ENCODE measurements at regions not wholly inside any gene's neighbourhood (a gene's known extent, or its start where the extent isn't known, plus 50 kb on each side); places are given as distances from the start of the nearest gene placed in this dataset.

- intact Hi-C loops (cut with DNase I), result no loop called here
- FAIRE-seq (no peak), DNase-seq (no peak)
- Histone ChIP-seq H3K4me1 (ENCODE audit: control insufficient read depth in 2 of 3, insufficient read depth in 2 of 3, low read depth in 1 of 3, low read length in 3 of 3) (no peaks in the 10 kb centered on the region), H3K9me3 (ENCODE audit: control insufficient read depth in 2 of 3, insufficient read depth in 1 of 3, low read length in 3 of 3) (no peaks in the 10 kb centered on the region), H3K36me3 (ENCODE audit: control insufficient read depth in 2 of 3, insufficient read depth in 3 of 3, low read length in 3 of 3) (no peaks in the 10 kb centered on the region), H3K27me3 (ENCODE audit: control insufficient read depth, insufficient read depth, low read length) (no peaks in the 10 kb centered on the region), H3K9ac (ENCODE audit: low read length in 3 of 3) (no peak overlapping the region), H3K27ac (ENCODE audit: low read depth in 2 of 2, low read length in 2 of 2) (no peak overlapping the region), H3K4me3 (ENCODE audit: low read length in 3 of 3) (no peak overlapping the region)
- TF ChIP-seq, protein P1, sequence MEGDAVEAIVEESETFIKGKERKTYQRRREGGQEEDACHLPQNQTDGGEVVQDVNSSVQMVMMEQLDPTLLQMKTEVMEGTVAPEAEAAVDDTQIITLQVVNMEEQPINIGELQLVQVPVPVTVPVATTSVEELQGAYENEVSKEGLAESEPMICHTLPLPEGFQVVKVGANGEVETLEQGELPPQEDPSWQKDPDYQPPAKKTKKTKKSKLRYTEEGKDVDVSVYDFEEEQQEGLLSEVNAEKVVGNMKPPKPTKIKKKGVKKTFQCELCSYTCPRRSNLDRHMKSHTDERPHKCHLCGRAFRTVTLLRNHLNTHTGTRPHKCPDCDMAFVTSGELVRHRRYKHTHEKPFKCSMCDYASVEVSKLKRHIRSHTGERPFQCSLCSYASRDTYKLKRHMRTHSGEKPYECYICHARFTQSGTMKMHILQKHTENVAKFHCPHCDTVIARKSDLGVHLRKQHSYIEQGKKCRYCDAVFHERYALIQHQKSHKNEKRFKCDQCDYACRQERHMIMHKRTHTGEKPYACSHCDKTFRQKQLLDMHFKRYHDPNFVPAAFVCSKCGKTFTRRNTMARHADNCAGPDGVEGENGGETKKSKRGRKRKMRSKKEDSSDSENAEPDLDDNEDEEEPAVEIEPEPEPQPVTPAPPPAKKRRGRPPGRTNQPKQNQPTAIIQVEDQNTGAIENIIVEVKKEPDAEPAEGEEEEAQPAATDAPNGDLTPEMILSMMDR (IDR thresholded peaks at IDR 0.05; ENCODE audit: borderline replicate concordance, extremely low read depth, insufficient read depth), result no peak
These were observed 113.9 kb upstream of the LMO3 start for GRCh38 chr12:16719713-16720416.

- Histone ChIP-seq H3K27me3 (ENCODE audit: control insufficient read depth, insufficient read depth, low read length) (no peaks in the 10 kb centered on the region), H3K4me3 (ENCODE audit: low read length in 3 of 3) (no peak overlapping the region), H3K4me1 (ENCODE audit: control insufficient read depth in 2 of 3, insufficient read depth in 2 of 3, low read depth in 1 of 3, low read length in 3 of 3) (no peaks in the 10 kb centered on the region), H3K9ac (ENCODE audit: low read length in 3 of 3) (no peak overlapping the region), H3K27ac (ENCODE audit: low read depth in 2 of 2, low read length in 2 of 2) (no peak overlapping the region), H3K36me3 (ENCODE audit: control insufficient read depth in 2 of 3, insufficient read depth in 3 of 3, low read length in 3 of 3) (no peaks in the 10 kb centered on the region), H3K9me3 (ENCODE audit: control insufficient read depth in 2 of 3, insufficient read depth in 1 of 3, low read length in 3 of 3) (no peaks in the 10 kb centered on the region)
- no peak for FAIRE-seq
- TF ChIP-seq, protein P1 (IDR thresholded peaks at IDR 0.05; ENCODE audit: borderline replicate concordance, extremely low read depth, insufficient read depth), result no peak
- no peak for DNase-seq
- intact Hi-C loops (cut with DNase I), result no loop called here
These were observed 111.0 kb upstream of the LMO3 start for GRCh38 chr12:16716928-16717327.

DNA sequence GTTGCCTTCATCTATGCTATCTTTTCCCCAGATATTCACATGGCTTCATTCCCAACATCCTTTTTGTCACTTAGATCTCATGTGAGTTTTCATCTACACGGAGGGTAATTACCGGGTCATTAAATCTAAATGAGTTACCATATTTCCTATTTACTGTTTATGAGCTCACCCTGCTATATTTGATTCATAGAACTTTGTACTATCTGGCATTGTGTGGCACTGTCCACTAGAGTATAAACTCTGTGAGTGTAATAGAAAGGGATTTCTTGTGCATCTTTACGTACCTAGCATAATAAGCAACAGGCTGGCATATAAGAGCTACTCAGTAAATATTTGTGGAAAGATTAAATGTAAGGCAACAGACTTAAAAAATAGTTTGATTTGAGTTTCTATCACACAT is 86.1 kb upstream of the LMO3 start:
- FAIRE-seq, result no peak
- Histone ChIP-seq H3K27ac (ENCODE audit: low read depth in 2 of 2, low read length in 2 of 2) (no peak overlapping the region), H3K27me3 (ENCODE audit: control insufficient read depth, insufficient read depth, low read length) (no peaks in the 10 kb centered on the region), H3K36me3 (ENCODE audit: control insufficient read depth in 2 of 3, insufficient read depth in 3 of 3, low read length in 3 of 3) (no peaks in the 10 kb centered on the region), H3K9ac (ENCODE audit: low read length in 3 of 3) (no peak overlapping the region), H3K4me3 (ENCODE audit: low read length in 3 of 3) (no peak overlapping the region), H3K4me1 (ENCODE audit: control insufficient read depth in 2 of 3, insufficient read depth in 2 of 3, low read depth in 1 of 3, low read length in 3 of 3) (no peaks in the 10 kb centered on the region), H3K9me3 (ENCODE audit: control insufficient read depth in 2 of 3, insufficient read depth in 1 of 3, low read length in 3 of 3) (no peaks in the 10 kb centered on the region)
- TF ChIP-seq, protein P1 (IDR thresholded peaks at IDR 0.05; ENCODE audit: borderline replicate concordance, extremely low read depth, insufficient read depth), result no peak
- intact Hi-C loops (cut with DNase I), result no loop called here
- DNase-seq, result no peak

GRCh38 chr12:16691624-16692023 is 85.7 kb upstream of the LMO3 start:
- FAIRE-seq (no peak), DNase-seq (no peak)
- no peaks in the 10 kb centered on the region for H3K27me3 ChIP-seq (ENCODE audit: control insufficient read depth, insufficient read depth, low read length)
- no peaks in the 10 kb centered on the region for H3K9me3 ChIP-seq (ENCODE audit: control insufficient read depth in 2 of 3, insufficient read depth in 1 of 3, low read length in 3 of 3)
- TF ChIP-seq, protein P1 (IDR thresholded peaks at IDR 0.05; ENCODE audit: borderline replicate concordance, extremely low read depth, insufficient read depth), result no peak
- H3K9ac ChIP-seq (ENCODE audit: low read length in 3 of 3), result no peak overlapping the region
- no peaks in the 10 kb centered on the region for H3K36me3 ChIP-seq (ENCODE audit: control insufficient read depth in 2 of 3, insufficient read depth in 3 of 3, low read length in 3 of 3)
- H3K4me1 ChIP-seq (ENCODE audit: control insufficient read depth in 2 of 3, insufficient read depth in 2 of 3, low read depth in 1 of 3, low read length in 3 of 3), result no peaks in the 10 kb centered on the region
- intact Hi-C loops (cut with DNase I), result no loop called here
- no peak overlapping the region for H3K27ac ChIP-seq (ENCODE audit: low read depth in 2 of 2, low read length in 2 of 2)
- no peak overlapping the region for H3K4me3 ChIP-seq (ENCODE audit: low read length in 3 of 3)

Measured in kidney (tissue), 13 donors.